Kidney (tissue), 13 donors: ENCODE measurements at regions not wholly inside any gene's neighbourhood (a gene's known extent, or its start where the extent isn't known, plus 50 kb on each side); places are given as distances from the start of the nearest gene placed in this dataset.

Source experiments
- DNase-seq, 5 donors: peaks; one replicate each; pipeline ENCODE4 v3.0.0-alpha.2; 2013 to 2020
- FAIRE-seq: peaks from 2 replicates; lab custom pipeline; 2012; peaks lifted over from hg19 to GRCh38; lab: Jason Lieb, UNC
- H3K27ac ChIP-seq, 2 donors: one replicate each; pipeline ENCODE4 v1.7.0; 2013; ENCODE audit warnings: low read depth in 2 of 2, low read length in 2 of 2, inconsistent platforms in 1 of 2
- H3K27me3 ChIP-seq: one replicate; pipeline ENCODE4 v1.7.1; 2013; ENCODE audit warnings: low read length, inconsistent platforms; ENCODE audit not compliant: control insufficient read depth, insufficient read depth
- H3K36me3 ChIP-seq, 3 donors: one replicate each; pipeline versions ENCODE4 v1.7.0 to v1.7.1; 2013; ENCODE audit warnings: low read length in 3 of 3, control low read depth in 1 of 3, inconsistent platforms in 1 of 3; ENCODE audit not compliant: insufficient read depth in 3 of 3, control insufficient read depth in 2 of 3
- H3K4me1 ChIP-seq, 3 donors: one replicate each; pipeline versions ENCODE4 v1.7.0 to v1.7.1; 2013; ENCODE audit warnings: low read length in 3 of 3, inconsistent platforms in 1 of 3, low read depth in 1 of 3; ENCODE audit not compliant: control insufficient read depth in 2 of 3, insufficient read depth in 2 of 3
- H3K4me3 ChIP-seq, 3 donors: one replicate each; pipeline versions ENCODE4 v1.7.0 to v1.8.1; 2013; ENCODE audit warnings: low read length in 3 of 3, control low read depth in 1 of 3, inconsistent platforms in 1 of 3
- H3K9ac ChIP-seq, 3 donors: one replicate each; pipeline versions ENCODE4 v1.7.0 to v1.7.1; 2013; ENCODE audit warnings: low read length in 3 of 3, control low read depth in 1 of 3, inconsistent platforms in 1 of 3
- H3K9me3 ChIP-seq, 3 donors: one replicate each; pipeline versions ENCODE4 v1.7.0 to v1.7.1; 2013; ENCODE audit warnings: low read length in 3 of 3, control low read depth in 1 of 3, inconsistent platforms in 1 of 3; ENCODE audit not compliant: control insufficient read depth in 2 of 3, insufficient read depth in 1 of 3
- intact Hi-C: fragments of 100-400 bp; cut with DNase I; formaldehyde crosslinking; loops from one replicate; pipeline ENCODE4 v1.11.1; 2022
- TF ChIP-seq, protein P1 (sequence below): IDR thresholded peaks from 3 replicates; pipeline ENCODE4 v1.5.1; 2012; ENCODE audit warnings: mild to moderate bottlenecking, moderate library complexity, borderline replicate concordance; ENCODE audit not compliant: insufficient read depth; ENCODE audit errors: extremely low read depth
- donor health status: control.
- donor health status: control.
- donor health status: control.
- donor health status: control.
- donor health status: control.
- donor health status: DM: yes; HTN: yes; CAD: no.
- donor health status: Normal renal cell carcinoma (clear cell type).

GRCh38 chr22:48851933-48852549 lies 975.6 kb downstream of the BRD1 start:
- Histone ChIP-seq H3K4me3 (no peak overlapping the region), H3K27me3 (no peaks in the 10 kb centered on the region), H3K9ac (no peak overlapping the region), H3K9me3 (no peaks in the 10 kb centered on the region), H3K27ac (no peak overlapping the region), H3K36me3 (no peaks in the 10 kb centered on the region), H3K4me1 (no peaks in the 10 kb centered on the region)
- peak in 2 of 5 donors; percentile 14 to 41 for DNase-seq
- FAIRE-seq = no peak
- intact Hi-C loops = no loop called here
- TF ChIP-seq, protein P1, sequence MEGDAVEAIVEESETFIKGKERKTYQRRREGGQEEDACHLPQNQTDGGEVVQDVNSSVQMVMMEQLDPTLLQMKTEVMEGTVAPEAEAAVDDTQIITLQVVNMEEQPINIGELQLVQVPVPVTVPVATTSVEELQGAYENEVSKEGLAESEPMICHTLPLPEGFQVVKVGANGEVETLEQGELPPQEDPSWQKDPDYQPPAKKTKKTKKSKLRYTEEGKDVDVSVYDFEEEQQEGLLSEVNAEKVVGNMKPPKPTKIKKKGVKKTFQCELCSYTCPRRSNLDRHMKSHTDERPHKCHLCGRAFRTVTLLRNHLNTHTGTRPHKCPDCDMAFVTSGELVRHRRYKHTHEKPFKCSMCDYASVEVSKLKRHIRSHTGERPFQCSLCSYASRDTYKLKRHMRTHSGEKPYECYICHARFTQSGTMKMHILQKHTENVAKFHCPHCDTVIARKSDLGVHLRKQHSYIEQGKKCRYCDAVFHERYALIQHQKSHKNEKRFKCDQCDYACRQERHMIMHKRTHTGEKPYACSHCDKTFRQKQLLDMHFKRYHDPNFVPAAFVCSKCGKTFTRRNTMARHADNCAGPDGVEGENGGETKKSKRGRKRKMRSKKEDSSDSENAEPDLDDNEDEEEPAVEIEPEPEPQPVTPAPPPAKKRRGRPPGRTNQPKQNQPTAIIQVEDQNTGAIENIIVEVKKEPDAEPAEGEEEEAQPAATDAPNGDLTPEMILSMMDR = no peak

- TF ChIP-seq, protein P1 = no peak
- H3K27ac ChIP-seq = no peak overlapping the region
- H3K4me1 ChIP-seq = no peaks in the 10 kb centered on the region
- H3K4me3 ChIP-seq = no peak overlapping the region
- no peak overlapping the region for H3K9ac ChIP-seq
- H3K36me3 ChIP-seq = no peaks in the 10 kb centered on the region
- no peaks in the 10 kb centered on the region for H3K27me3 ChIP-seq
- no peaks in the 10 kb centered on the region for H3K9me3 ChIP-seq
- intact Hi-C loops = no loop called here
- peak in 1 of 5 donors; percentile 16 for DNase-seq
- FAIRE-seq = no peak
Measured at GRCh38 chr22:48850658-48851287, 976.9 kb downstream of the BRD1 start.

DNA sequence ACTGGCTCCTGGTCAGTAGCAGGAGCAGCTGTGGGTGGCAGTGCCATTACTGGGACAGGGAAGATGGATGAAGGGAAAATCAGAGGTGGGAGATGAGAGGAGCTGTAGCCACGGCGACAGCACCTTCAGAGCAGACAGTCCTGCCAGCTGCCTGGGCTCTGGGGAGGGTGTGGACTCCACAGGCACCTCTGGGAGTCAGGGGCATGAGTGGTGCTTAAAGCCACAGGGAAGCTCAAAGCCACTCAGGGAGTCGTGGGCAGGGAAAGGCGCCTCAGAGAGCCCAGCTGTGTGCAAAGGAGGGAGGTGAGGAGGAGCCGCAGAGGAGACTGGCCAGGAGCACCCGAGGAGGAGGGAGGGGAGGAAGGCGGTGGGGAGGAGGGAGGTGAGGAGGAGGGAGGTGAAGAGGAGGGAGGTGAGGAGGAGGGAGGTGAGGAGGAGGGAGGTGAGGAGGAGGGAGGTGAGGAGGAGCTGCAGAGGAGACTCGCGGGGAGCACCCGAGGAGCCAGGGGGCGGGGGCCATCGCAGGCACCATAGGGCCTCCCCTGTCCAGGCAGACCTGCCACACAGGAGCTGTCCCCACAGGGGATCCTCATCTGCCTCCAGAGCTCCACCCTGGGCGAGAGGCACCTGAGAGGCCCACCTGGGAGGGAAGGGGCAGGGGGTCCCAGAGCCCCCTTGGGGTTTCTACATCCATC lies 977.6 kb downstream of the BRD1 start:
- Histone ChIP-seq H3K4me3 (no peak overlapping the region), H3K4me1 (no peaks in the 10 kb centered on the region), H3K36me3 (no peaks in the 10 kb centered on the region), H3K9me3 (no peaks in the 10 kb centered on the region), H3K9ac (no peak overlapping the region), H3K27ac (no peak overlapping the region), H3K27me3 (no peaks in the 10 kb centered on the region)
- no peak for FAIRE-seq
- intact Hi-C loops = no loop called here
- DNase-seq = peak in 1 of 5 donors; percentile 36
- TF ChIP-seq, protein P1 = no peak
